ENCODE measurements at regions not wholly inside any gene's neighbourhood (a gene's known extent, or its start where the extent isn't known, plus 50 kb on each side); places are given as distances from the start of the nearest gene placed in this dataset.

DNA sequence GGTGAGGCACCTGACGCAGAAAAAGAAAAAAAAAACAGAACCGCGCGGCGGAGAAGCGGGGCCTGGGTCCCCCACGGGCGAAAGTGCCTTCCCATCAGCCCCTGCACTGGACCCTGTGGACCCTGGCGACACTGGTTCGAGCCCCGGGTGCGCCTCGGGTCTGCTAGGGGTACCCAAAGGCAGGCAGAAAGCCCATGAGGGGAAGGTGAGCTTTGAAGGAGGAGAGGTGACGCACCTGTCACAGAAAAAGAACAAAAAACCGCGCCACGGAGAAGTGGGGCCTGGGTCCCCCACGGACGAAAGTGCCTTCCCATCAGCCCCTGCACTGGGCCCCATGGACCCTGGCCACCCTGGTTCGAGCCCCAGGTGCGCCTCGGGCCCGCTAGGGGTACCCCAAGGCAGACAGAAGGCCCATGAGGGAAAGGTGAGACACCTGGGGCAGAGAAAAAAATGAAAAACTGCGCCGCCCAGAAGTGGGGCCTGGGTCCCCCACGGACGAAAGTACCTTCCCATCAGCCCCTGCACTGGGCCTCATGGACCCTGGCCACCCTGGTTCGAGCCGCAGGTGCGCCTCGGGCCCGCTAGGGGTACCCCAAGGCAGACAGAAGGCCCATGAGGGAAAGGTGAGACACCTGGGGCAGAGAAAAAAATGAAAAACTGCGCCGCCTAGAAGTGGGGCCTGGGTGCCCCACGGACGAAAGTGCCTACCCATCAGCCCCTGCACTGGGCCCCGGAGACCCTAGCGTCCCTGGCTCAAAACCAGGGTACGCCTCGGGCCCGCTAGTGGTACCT is 227.4 kb downstream of the CCDC74A start:
- TF ChIP-seq POLR2A (IDR thresholded peaks at IDR 0.05) (no peak), POLR2AphosphoS5 (IDR thresholded peaks at IDR 0.05) (no peak)
- TF ChIP-seq, protein P1, sequence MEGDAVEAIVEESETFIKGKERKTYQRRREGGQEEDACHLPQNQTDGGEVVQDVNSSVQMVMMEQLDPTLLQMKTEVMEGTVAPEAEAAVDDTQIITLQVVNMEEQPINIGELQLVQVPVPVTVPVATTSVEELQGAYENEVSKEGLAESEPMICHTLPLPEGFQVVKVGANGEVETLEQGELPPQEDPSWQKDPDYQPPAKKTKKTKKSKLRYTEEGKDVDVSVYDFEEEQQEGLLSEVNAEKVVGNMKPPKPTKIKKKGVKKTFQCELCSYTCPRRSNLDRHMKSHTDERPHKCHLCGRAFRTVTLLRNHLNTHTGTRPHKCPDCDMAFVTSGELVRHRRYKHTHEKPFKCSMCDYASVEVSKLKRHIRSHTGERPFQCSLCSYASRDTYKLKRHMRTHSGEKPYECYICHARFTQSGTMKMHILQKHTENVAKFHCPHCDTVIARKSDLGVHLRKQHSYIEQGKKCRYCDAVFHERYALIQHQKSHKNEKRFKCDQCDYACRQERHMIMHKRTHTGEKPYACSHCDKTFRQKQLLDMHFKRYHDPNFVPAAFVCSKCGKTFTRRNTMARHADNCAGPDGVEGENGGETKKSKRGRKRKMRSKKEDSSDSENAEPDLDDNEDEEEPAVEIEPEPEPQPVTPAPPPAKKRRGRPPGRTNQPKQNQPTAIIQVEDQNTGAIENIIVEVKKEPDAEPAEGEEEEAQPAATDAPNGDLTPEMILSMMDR (IDR thresholded peaks at IDR 0.05) = no peak

All from prostate gland (tissue), 2 donors.